ENCODE measurements at regions not wholly inside any gene's neighbourhood (a gene's known extent, or its start where the extent isn't known, plus 50 kb on each side); places are given as distances from the start of the nearest gene placed in this dataset.

- Histone ChIP-seq H3K9me3 (no peaks in the 10 kb centered on the region), H3K27me3 (no peaks in the 10 kb centered on the region), H3K27ac (no peak overlapping the region), H3K4me3 (no peak overlapping the region), H3K36me3 (no peaks in the 10 kb centered on the region), H3K4me1 (peaks cover 0 to 9% (median 0%) of the 10 kb centered on the region in 4 donors)
- DNase-seq (ENCODE audit: low spot score in 2 of 2), result no peak
- 47 to 49% methylated on average over 5 of the region's 5 CpGs for WGBS, 2 donors
- TF ChIP-seq EP300 (IDR thresholded peaks at IDR 0.05) (no peak), CTCF (IDR thresholded peaks at IDR 0.05) (no peak), POLR2A (IDR thresholded peaks at IDR 0.05) (no peak)
Measured at GRCh38 chr1:103333141-103333540, 192.4 kb upstream of the RNPC3 start.

- Histone ChIP-seq H3K4me3 (no peak overlapping the region), H3K4me1 (no peaks in the 10 kb centered on the region), H3K9me3 (peaks cover 0 to 8% (median 2%) of the 10 kb centered on the region in 4 donors), H3K27me3 (no peaks in the 10 kb centered on the region), H3K36me3 (no peaks in the 10 kb centered on the region), H3K27ac (no peak overlapping the region)
- WGBS, 2 donors, result 82 to 95% methylated on average over 4 of the region's 4 CpGs
- TF ChIP-seq CTCF (IDR thresholded peaks at IDR 0.05) (no peak), EP300 (IDR thresholded peaks at IDR 0.05) (no peak)
- no peak for DNase-seq (ENCODE audit: low spot score in 2 of 2)
Measured at GRCh38 chr1:103327054-103327719, 198.3 kb upstream of the RNPC3 start.

DNA sequence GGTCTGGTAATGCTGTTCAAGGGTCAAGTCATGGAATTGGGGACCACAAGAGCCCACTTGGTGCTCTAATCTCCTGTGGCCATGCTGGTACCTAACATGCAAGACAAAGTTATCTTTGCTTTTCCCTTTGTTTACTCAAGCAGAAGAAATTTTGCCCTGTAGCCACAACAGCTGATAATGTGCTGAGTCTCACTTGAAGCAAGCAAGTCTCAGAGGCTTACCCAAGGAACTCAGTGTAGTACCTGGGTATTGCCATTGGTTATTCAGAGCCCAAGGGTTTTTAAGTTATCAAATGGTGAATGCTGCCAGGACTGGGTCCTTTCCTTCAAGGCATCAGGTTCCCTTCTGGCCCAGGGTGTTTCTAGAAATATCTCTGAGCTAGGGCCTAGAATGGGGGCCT lies 198.9 kb upstream of the RNPC3 start:
- TF ChIP-seq EP300 (IDR thresholded peaks at IDR 0.05) (no peak), POLR2A (IDR thresholded peaks at IDR 0.05) (no peak)
- Histone ChIP-seq H3K4me1 (no peaks in the 10 kb centered on the region), H3K4me3 (no peak overlapping the region), H3K27me3 (no peaks in the 10 kb centered on the region), H3K36me3 (no peaks in the 10 kb centered on the region), H3K27ac (no peak overlapping the region), H3K9me3 (peaks cover 0 to 8% (median 2%) of the 10 kb centered on the region in 4 donors)
- no peak for DNase-seq (ENCODE audit: low spot score in 2 of 2)

DNA sequence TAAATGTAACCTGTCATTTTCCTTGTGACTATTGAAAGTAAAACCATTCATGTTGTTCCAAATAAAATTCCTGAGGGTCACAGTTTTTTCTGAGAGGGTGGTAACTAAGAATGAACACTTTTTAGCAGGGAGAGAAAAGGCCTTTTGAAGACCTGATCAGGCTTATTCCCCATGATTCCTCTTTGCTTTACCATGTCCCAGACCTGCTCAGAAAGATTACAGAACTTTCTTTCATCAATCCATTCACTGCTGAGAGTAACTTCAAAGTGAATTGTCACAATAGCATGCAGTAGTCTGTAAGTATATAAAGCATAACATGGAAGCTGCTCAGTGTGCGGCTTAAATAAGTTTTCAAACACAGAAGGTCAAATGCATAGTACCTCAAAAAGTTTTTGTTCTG lies 201.5 kb upstream of the COL11A1 start:
- no peaks in the 10 kb centered on the region for H3K4me1 ChIP-seq
- no peaks in the 10 kb centered on the region for H3K36me3 ChIP-seq
- DNase-seq (ENCODE audit: low spot score in 2 of 2), result no peak
- 76 to 84% methylated on average over 1 of the region's 1 CpG for WGBS, 2 donors
- no peak overlapping the region for H3K4me3 ChIP-seq
- TF ChIP-seq EP300 (IDR thresholded peaks at IDR 0.05), result no peak
- TF ChIP-seq CTCF (IDR thresholded peaks at IDR 0.05), result no peak
- TF ChIP-seq POLR2A (IDR thresholded peaks at IDR 0.05), result no peak
- no peaks in the 10 kb centered on the region for H3K27me3 ChIP-seq
- H3K9me3 ChIP-seq, result no peaks in the 10 kb centered on the region
- no peak overlapping the region for H3K27ac ChIP-seq

GRCh38 chr1:103307751-103308150 lies 199.4 kb upstream of the COL11A1 start:
- Histone ChIP-seq H3K9me3 (no peaks in the 10 kb centered on the region), H3K4me1 (no peaks in the 10 kb centered on the region), H3K36me3 (no peaks in the 10 kb centered on the region), H3K27me3 (no peaks in the 10 kb centered on the region), H3K27ac (no peak overlapping the region), H3K4me3 (no peak overlapping the region)
- TF ChIP-seq POLR2A (IDR thresholded peaks at IDR 0.05), result no peak
- TF ChIP-seq EP300 (IDR thresholded peaks at IDR 0.05), result no peak
- TF ChIP-seq CTCF (IDR thresholded peaks at IDR 0.05), result no peak
- 70 to 77% methylated on average over 2 of the region's 2 CpGs for WGBS, 2 donors
- DNase-seq (ENCODE audit: low spot score in 2 of 2), result no peak

Data from tibial nerve (tissue), 4 donors.